ENCODE measurements at regions not wholly inside any gene's neighbourhood (a gene's known extent, or its start where the extent isn't known, plus 50 kb on each side); places are given as distances from the start of the nearest gene placed in this dataset.

DNA sequence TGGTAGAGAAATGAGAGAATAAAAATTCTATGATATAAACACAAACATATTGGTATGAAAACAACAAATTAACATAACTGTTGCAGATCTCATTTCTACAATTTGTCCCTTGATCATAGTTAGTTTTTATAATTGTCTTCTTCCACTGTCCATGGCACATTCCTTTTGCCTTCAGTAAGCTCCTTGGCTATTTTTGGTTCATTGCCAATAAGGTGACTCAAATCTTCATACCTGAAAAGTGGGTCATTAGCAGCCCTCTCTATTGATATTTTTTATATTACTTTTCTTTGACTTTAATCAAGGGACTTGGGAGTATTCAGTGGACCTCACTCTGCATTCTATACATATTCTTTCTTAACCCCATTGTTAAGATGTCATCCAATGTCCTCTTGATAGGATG is 552.9 kb downstream of the TDRD15 start:
- TF ChIP-seq POLR2AphosphoS5 (IDR thresholded peaks at IDR 0.05; ENCODE audit: borderline replicate concordance, low read depth, low read length) (no peak), EZH2 (IDR thresholded peaks at IDR 0.05) (no peak)

Data from SK-N-MC (cell line).